ENCODE measurements at regions not wholly inside any gene's neighbourhood (a gene's known extent, or its start where the extent isn't known, plus 50 kb on each side); places are given as distances from the start of the nearest gene placed in this dataset.
A peak's percentile ranks its signal among the peaks of the same experiment; 100 is the strongest.
"Not testable (repeated sequence)": the region's sequence is repeated elsewhere in the genome, so short reads cannot be mapped to it uniquely, and the experiment has no call there.

DNA sequence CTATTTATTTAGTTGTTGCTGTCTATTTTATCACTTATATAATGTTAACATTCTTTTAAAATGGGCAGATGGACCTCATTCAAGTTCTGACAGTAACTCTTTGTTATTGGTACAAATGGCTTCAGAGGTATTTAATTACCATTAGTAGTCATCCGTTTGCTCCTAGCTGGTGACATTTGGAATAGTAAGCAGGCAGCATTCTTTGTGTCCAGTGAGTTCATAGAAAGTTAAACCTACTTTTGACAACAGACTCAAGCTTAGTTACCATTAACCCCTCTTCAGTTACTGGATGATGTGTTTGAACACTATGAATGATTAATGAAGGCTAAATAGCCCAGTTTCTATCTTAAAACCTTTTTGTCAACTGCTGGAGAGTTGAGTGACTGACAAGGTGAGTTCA, 500.7 kb upstream of the ATP11B start:
- DNase-seq: no peak

DNA sequence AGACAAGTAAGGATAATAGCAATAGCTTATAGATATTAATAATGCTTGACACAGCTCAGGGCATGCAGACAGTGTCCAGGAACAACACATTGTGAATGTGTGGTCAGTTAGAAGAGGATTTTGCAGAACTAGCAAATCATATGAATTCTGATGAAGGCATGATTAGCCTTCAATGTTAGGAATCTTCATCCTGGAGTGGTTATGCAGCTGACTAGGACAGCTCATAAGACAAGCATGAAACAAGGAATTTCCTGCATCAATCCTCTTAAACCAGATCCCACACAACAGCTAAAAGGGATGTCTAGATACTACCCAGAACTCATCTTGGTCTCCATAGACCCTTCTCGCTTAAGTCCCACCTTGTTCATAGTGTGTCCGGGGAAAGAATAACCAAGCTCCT, 499.0 kb upstream of the ATP11B start:
- no peak for DNase-seq

DNA sequence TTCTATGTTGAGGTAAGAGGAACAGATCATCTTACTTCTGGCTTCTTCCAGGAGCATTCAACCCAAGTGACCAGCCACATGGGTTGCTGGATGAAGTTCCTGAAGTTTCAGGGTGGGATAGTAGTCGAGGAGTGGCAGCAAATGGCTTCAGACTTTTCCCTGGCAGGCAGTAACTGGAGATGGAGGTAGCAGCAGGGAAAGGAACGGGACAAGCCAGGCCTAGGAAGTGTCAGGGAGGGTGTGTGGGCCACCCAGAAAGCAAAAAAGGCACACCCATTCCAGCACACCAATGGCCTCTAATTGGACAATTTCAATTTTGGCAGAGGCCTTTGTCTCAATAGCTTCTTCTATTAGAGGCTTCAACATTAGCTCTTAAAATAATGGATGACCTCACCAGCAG, 498.6 kb upstream of the ATP11B start:
- DNase-seq: no peak

DNA sequence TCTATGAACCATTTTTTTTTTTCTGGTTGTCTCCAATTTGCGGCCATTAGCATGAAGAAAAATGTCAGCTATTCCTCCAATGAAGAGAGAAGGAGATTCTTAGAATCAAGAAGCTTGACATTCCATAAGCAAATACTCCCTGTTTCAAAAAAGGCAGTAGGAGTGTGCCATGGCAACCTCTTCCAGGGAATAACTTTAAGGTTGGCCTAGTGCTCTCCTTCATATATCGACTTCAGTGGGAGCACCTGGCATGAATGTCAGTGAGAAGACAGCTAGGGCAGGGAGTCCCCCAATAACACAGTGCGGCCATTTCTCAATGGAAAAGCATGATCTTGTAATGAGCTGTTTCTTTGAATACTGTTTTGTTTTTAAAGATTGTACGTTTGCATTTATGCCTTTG, 493.0 kb upstream of the ATP11B start:
- no peak for DNase-seq

DNA sequence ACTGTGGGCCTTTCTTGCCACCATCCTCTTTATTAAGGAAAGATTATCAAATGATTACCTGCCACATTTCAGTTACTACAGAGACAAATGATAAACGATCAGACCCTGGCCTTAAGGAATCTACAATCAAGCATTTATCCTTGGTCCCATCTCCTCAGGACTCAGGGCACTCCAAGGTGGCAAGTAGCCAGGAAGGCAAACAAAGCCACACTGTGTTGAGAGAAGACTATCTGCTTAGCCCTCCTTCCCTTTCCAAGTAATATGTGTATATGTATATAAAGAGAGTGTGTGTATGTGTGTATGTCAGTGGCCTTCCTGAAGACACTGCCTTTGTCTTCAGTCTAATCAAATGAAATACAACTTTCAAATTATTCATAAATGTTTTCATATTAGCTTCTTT, 490.1 kb upstream of the ATP11B start:
- no peak for DNase-seq

DNA sequence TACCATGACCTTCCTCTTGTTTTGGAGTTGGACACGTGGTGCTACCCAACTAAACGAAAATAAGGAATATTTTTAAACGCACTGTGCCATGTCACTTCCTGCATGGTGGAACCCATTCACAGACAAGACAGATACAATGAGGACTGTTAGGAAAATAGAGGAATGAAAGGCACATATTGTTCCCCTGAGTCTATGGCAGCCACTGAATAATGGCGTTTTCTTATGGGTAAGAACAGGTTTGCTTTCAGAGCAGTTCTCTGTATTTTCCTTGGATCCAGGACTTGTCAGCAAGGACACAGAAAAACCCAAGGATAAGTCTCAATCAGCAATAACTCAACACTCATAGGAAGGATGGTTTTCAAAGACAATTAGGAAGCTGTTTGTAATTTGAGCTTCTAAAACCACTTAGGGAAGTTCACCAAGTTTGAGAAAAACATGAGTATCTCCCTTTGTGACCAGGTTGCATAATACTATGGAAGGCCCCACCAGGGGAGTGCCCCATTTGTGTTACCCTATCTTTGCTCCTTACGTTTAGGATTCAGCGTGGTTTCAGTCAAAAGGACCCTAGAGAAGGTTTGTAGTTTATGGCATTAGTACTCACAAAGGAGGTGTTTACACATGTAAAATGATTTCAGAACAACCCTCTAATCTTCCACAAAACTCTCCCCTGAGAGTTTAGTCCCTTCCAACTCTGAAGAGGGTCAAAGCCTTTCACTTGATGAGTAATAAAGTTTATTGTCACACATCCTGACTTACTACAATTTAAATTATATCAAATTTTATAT, 487.2 kb upstream of the ATP11B start:
- peak in 1 of 2 experiments; percentile 16 for DNase-seq

DNA sequence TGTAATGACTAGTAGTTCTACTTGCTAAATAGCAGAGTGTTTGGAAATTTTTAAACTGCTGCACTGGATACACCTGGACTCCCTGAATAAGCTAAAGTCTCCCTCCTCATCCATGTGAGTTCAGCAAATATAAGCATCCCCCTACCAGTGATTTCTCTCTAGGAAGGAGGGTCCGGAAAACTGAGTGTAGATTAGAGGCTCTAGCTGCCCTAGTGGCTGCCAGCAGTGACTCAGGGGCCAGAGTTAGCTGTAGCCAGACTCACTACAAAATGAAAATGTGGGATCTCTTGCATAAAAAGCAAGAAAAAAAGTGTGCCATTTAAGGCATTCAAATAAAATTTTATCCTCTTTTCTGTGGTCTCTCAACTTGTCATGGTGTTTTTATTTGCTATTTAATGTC, 485.0 kb upstream of the ATP11B start:
- no peak for DNase-seq

DNA sequence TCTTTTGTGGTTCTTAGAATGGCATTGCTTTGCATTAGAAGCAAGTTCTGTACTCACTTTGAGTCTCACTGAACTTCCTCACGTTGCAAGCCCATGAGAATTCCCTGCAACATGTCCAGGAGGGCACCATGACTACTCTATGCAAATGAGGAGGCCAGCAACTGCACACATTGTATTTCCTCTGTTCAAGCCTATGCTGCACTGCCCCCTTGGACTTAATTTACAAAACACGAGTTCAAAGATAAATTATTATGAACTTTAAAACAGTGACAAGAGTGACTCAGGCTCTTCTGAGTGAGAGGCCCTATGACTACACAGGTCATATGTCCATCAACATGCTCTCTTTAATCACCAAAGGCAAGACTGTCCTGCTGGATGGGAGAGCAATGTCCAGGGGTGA, 484.2 kb upstream of the ATP11B start:
- DNase-seq: no peak

DNA sequence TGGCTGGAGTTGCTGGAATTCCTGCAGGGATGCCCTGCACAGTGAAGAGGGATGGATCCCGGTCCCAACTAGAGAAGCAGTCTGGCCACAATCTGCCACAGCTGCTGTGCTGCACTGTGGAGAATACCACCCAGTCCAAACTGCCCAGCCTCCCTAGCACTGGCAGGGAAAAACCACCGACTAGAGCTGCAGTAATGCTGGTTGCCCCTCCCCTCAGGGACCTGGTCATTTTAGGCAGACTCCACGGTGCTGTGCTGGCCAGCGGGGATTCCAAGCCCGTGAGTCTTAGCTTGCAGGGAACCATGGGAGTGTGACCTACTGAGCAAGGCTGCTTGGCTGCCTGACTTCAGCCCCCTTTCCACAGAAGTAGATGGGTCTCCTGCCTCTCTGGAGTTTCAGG, 478.0 kb upstream of the ATP11B start:
- no peak for DNase-seq

DNA sequence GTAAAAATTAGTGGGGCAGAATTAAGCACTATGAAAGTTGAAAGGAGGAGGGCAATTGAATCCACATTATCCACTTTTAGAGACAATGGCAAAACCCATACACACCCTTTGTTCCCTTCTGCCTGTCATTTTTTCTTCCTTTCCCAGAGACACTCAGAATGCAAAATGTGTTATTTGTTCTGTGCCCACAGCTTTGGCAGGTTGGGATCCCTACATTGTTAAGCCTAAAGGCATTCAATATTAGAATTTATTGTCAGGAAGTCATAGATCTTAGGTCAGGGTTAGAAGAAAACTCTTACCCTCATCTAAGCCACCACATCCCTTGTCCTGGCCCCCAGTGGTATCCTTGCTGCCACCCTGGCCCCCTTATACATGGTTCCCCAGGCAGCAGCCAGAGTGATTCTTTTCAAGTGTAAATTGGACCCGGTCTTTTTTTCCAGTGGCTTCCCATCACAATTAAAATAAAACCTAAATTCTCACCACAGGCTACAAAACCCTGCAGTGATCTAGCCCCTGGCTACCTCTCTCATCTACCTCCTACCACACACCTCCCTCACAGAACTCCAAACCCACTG, 470.1 kb upstream of the ATP11B start:
- DNase-seq: no peak

DNA sequence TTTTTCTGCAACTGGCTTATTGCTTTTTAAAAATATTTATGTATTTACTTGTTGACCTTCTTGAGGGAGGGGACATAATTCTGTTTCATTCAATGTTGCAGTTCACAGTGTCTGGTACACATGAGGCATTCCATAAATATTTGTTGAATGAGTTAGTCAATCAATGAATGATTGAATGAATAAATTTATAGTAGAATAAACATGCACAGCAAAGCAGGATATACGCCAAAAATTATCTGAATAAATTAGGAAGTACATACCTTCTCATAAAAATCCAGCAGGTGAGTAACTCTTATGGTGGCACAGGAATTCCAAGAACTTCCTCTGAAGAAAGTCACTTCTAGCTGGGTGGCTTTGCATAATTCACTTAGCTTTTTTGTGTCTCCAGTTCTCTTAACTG, 469.4 kb upstream of the ATP11B start:
- no peak for DNase-seq

DNA sequence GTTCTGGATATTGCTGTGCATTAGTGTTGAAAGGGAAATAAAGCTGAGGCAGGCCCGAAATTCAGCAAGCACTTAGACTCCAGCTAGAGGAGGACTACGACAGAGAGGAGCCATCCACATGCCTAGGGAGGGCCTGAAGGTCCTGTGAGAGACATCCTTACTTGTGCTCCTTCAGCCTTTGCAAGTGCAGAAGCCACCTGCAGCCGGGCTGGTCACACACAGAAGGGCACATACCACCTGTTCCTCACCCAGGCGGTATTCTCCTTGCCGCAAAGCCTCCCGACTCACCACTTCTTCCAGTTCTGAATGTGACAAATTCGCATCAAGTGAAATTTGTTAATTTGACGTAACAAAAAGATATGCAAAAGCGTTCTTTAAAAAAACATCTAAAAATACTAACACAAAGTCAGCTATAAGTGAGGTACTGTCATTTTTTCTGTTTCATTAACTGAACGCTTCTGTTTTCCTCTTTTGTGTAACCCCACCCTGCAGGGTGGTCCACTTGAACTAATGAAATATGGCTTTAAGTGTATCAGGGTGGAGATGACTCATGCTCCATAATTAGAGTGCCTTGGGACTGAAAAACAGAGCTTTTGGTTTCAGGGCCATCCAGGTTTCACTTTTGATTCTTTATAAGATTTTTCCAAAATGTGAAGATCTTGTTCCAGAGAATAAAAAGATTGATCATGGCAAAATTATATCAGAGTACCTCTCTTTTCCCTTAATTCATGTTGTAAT, 467.9 kb upstream of the ATP11B start:
- DNase-seq: peak; percentile 40 to 65

DNA sequence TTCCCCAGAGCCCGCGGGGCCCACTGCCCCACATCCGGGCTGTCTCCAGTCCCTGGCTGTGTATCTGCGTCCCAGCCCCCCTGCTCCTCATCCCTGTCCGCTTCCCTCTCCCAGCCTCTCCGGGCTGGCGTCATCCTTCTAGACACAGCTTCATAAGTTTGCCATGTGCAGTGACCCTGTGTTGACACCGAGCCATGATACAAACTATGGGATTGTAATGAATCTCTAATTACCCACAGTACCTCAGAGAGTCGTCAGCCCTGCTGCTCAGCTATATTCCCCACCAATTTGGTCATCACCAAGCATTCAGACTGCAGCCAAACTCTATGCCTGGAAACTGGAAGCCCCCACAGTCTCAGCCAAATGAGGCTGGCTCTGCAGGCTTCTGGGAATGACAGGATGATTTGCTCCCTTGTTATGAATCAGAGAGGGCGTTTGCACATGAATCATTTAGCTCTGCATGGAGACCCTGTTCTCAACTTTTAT, 466.1 kb upstream of the ATP11B start:
- DNase-seq: no peak

DNA sequence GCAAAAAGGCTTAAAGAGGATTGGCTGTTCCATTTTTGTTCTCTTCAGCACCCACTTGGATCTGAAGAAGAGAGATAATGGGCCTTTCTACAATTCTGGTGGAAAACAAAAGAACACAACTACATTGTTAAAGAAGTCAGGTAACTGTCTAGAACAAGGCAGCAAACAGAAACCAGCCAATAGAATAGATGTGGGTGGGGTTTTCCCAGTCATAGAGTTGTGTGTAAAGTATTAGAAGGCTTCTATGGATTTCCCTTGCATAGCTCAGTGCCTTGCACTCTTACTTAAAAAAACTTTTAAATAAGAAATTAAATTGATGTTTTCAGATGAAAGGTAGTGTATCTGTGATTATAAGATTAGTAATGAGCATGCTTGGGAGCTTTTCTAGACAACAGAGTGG, 462.7 kb upstream of the ATP11B start:
- DNase-seq: no peak

DNA sequence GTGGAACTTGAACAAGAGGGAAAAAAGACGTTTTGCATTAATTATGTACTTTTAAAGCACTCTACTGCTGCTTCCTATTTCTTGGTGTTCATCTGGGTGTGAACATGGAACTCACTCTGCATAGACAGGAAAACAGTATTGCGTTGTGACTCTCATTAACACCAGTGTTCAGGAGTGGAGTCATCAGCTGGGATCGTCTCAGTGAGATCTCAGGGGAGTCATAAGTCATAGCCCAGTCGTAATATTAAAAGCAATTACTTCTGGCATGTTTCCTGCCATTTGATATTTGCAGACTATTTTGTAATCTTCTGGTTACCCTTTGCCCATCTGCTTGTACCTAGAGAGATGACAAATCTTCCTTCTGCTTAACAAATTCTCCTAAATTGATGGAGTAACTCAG, 462.0 kb upstream of the ATP11B start:
- DNase-seq: peak; percentile 55 to 93

DNA sequence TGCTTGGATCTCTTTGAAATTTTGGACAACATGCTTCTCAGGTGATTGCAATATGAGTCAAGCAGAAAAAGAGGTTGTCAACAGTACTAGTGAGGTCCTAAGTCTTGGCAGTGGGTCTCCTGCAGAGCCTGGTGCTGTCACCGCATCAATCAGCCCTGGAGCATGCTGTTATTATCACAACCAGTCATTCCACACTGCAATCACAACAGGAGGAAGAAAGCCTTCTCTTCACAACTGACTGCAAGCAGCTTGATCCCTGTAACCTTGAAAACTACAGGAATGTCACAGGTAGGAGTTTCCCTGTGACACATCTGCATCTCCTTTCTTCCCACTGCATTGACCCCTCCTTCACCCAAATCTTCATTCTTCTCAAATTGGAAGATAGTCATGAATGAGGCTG, 451.1 kb upstream of the ATP11B start:
- DNase-seq: no peak

DNA sequence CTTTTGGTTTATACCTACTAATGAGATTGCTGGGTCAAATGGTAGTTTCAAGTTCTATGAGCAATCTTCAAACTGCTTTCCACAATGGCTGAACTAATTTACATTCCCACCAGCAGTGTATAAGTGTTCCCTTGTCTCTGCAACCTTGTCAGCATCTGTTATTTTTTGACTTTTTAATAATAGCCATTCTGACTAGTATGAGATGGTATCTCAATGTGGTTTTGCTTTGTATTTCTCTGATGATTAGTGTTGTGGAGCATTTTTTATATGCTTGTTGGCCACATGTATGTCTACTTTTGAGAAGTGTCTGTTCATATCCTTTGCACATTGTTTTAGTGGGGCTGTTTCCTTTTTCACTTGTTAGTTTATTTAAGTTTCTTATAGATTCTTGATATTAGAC, 449.3 kb upstream of the ATP11B start:
- DNase-seq: not testable (repeated sequence)

DNA sequence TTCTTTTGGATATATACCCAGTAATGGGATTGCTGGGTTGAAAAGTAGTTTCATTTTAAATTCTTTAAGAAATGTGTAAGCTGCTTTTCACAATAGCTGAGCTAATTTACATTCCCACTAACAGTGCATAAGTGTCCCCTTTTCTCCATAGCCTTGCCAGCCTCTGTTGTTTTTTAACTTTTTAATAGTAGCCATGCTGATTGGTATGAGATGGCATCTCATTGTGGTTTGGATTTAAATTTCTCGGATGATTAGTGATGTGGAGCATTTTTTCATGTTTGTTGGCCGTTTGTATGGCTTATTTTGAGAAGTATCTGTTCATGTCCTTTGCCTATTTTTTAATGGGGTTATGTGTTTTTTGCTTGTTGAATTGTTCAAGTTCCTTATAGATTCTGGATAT, 444.3 kb upstream of the ATP11B start:
- no peak for DNase-seq

DNA sequence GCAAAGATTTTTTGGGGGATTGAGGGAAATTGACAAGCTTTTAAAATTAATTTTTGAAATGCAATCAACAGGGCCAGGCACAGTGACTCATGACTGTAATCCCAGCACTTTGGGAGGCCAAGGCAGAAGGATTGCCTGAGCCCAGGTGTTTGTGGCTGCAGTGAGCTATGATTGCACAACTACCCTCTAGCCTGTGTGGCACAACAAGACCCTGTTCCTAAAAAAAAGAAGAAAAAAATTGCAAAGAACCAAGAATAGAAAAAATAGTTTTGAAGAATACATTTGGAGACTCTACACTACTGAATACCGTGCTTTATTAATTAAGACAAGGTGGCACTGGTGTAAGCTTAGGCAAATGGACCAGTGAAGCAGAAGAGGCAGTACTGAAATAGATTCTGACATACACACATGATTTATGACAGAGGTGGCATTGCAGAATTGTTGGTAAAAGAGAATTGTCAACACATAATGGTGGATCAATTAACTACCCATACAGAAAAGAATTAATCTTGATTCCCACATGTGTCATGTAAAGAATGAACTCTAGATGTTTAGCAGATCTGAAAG, 443.3 kb upstream of the ATP11B start:
- DNase-seq: no peak

DNA sequence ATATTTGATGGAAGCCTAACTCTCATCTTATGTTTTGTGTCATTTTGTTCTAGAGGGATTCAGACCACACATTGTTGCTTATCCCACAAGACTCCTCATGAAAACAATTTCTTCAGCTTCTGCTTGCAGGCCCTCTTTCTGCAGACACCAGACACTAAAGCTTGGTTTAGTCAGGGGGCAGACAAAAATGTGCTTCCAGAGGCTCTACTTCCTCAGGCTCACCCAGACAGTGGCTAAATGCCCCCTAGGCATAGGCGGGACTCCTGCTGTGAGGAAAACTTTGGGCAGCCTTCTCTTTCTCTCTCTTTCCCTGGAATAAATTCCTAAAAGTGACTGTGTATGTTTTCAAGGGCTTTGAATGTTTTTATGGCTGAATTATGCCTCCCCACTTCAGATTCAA, 435.4 kb upstream of the ATP11B start:
- no peak for DNase-seq

DNA sequence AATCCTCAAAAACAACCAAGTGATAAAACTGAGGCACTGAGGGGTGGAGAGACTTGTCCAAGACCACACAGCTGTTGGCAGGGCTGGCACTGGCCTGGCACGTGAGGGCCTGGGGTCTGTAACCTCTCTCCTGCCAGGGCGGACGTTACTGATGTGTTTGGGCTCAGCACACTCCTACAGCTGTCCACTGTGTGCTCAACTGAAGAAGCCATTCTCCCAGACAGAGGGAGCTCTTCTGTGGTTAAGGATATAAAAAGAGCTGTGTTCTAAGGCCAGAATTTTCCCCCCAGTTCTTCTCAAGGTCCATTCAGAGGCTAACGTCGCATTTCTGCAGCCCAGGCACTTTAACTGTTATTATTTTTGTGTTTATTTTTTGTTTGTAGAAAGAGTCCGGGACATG, 429.0 kb upstream of the ATP11B start:
- DNase-seq: no peak

DNA sequence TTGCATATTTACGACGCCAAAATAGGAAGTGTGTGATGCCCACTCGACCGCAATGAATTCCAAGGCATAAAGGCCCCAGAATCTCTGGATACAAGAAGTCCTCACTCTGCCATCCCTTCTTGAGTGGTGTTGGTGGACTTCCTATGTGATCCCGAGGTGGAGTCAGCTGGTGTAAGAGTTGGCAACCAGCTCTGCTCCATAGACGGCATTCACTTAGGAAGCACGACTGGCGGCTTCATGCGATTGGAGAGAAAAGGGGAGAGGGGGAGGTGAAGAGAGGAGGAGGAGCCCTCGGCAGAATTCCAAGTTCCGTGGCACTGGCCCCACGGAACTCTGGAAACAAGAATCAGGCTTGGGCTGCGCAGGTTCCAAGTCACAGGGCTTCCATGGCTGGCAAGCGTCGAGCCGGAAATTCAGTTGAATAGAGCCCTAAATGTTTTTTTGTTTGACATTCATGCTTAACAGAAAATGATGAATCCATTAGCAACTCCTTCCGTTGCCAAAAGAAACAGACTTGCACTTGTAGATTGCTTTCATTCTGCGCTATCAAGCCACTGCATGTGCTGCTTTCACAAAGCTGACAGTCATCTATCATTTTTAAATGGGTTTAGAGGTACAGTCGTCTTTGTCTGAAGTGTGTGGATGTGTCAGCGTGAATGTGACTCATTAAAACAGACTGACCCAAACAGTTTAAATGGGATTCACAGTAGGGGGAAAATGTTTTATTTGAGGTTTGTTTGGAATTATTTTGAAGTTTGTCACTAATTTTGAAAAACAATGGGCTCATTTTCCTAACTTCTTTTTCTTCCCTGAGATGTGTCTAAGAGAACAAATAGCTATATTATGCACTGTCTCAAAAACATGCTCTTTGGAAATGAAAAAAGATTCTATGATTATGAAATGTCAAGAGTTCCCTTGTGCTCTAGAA, 428.3 kb upstream of the ATP11B start:
- DNase-seq: no peak

DNA sequence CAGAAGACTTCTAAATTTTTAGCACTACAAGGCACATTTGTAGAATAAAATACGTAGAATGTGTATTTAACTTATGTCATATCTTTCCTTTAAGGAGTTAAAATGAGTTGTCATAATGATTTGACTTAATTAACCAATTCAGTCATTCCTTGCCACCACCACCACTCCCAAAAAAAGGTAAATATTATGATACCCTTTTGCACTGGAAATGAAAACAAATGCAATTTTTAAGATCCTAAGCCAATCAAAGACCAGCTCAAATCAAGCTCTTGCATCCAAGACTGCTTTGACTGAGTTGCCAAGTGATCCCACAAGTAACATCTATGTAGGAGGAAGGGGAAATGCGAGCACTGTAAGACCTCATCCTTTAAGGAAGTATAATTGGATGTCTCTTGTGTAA, 426.6 kb upstream of the ATP11B start:
- DNase-seq: no peak

All from NCI-H524 (cell line).